ENCODE measurements at regions not wholly inside any gene's neighbourhood (a gene's known extent, or its start where the extent isn't known, plus 50 kb on each side); places are given as distances from the start of the nearest gene placed in this dataset.

DNA sequence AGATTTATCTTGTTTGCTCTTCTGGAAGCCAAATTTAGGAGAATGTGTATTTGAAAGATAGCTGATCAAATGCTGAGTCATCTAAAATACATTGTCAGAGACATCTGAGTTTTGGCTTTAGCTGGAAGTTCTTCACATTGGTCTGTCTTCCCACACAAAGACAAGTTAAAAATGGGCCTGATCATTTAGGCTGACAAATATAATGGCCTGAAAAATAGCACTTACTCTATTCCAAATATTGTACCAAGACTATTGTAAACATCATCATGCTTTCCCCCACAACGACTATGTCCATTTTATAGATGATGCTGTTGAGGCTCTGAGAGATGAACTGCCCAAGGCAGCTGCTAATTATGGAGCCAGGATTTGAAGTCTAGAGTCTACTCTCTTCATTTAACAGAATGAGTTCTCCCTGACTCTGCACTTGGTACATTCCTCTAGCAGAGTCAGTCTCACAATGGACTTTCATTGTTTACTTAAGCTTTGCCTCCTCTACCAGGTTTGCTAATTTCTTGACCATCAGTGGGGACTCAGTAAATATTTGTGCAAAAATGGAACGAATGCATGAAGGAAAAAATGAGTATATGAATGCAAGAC is 619.4 kb upstream of the KLF4 start:
- Histone ChIP-seq H3K27ac (no peak overlapping the region), H3K27me3 (no peaks in the 10 kb centered on the region), H3K4me3 (no peak overlapping the region), H3K9me3 (no peaks in the 10 kb centered on the region), H3K4me1 (no peaks in the 10 kb centered on the region), H3K9ac (ENCODE audit: low read depth in 2 of 2, low read length in 2 of 2) (no peak overlapping the region), H3K36me3 (no peaks in the 10 kb centered on the region)
- intact Hi-C loops (cut with DNase I) = no loop called here
- TF ChIP-seq, protein P1, sequence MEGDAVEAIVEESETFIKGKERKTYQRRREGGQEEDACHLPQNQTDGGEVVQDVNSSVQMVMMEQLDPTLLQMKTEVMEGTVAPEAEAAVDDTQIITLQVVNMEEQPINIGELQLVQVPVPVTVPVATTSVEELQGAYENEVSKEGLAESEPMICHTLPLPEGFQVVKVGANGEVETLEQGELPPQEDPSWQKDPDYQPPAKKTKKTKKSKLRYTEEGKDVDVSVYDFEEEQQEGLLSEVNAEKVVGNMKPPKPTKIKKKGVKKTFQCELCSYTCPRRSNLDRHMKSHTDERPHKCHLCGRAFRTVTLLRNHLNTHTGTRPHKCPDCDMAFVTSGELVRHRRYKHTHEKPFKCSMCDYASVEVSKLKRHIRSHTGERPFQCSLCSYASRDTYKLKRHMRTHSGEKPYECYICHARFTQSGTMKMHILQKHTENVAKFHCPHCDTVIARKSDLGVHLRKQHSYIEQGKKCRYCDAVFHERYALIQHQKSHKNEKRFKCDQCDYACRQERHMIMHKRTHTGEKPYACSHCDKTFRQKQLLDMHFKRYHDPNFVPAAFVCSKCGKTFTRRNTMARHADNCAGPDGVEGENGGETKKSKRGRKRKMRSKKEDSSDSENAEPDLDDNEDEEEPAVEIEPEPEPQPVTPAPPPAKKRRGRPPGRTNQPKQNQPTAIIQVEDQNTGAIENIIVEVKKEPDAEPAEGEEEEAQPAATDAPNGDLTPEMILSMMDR (IDR thresholded peaks at IDR 0.05) = no peak
- no peak for DNase-seq

DNA sequence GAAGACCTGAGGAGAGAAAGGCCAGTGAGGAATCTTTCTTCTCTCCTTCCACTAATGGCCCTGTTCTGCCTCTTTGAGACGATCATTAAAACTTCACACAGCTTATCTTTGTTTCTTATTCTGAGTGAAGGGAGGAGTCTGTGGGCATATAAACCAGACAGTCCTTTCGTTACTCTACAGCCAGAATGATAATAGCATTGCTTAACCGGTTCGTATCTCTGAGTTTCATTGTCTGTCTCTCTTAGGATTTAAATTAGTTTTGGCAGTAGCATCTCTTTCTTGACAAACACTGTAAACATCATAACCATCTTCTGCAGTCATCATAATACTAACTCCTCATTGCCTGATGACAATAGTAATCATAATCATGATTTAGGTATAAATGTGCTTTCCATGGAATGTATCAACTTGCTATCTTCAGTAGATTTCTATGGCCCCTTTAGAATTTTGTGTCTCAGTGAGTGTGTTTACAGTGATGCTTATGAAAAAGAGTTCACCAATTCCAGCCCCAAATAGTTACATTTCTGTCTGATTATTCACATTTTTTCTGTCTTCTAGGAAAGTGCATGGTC is 618.8 kb upstream of the KLF4 start:
- no peak overlapping the region for H3K9ac ChIP-seq (ENCODE audit: low read depth in 2 of 2, low read length in 2 of 2)
- no peaks in the 10 kb centered on the region for H3K9me3 ChIP-seq
- H3K4me3 ChIP-seq = no peak overlapping the region
- no peak overlapping the region for H3K27ac ChIP-seq
- no peak for DNase-seq
- H3K4me1 ChIP-seq = no peaks in the 10 kb centered on the region
- TF ChIP-seq, protein P1 (IDR thresholded peaks at IDR 0.05) = no peak
- intact Hi-C loops (cut with DNase I) = no loop called here
- no peaks in the 10 kb centered on the region for H3K36me3 ChIP-seq
- H3K27me3 ChIP-seq = no peaks in the 10 kb centered on the region

DNA sequence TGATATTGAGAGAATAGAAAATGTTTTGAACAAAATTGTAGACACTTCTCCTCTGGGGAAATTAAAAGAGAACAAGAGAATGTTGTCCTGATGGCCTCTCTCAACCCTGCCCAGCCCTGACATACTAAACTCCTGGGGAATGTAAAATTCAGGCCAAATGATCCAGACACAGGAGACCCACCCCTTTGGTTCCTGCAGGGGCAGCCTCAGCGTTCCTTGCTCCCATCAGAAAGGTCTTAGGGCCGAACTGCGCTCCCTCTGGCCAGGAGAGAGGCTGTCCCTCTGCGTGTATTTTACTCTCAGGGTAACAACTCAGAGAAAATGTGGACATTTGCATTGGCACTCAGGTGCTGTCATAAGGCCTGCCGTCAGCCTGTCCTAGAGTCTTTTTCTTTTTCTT is 616.3 kb upstream of the KLF4 start:
- no peaks in the 10 kb centered on the region for H3K9me3 ChIP-seq
- no peaks in the 10 kb centered on the region for H3K4me1 ChIP-seq
- H3K9ac ChIP-seq (ENCODE audit: low read depth in 2 of 2, low read length in 2 of 2) = no peak overlapping the region
- intact Hi-C loops (cut with DNase I) = no loop called here
- DNase-seq = no peak
- TF ChIP-seq, protein P1 (IDR thresholded peaks at IDR 0.05) = no peak
- no peak overlapping the region for H3K27ac ChIP-seq
- no peaks in the 10 kb centered on the region for H3K27me3 ChIP-seq
- H3K4me3 ChIP-seq = no peak overlapping the region
- no peaks in the 10 kb centered on the region for H3K36me3 ChIP-seq

DNA sequence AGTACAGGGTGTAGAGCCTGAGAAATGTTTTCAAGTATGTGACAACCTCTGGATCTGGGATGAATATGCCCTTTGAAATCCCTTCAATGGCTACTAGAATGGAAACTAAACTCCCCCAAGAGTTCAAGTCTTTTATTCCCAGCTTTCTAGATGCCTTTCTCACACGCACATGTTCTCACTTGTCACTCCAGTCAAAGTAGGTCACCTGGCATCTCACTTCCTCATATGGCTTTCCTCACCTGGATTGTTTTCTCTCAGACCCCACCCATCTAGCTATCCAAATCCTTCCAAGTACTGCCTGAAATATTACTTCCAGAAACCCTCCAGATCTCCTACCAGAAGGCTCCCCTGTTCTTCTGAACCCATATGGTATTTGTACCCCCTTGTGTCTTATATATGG is 615.4 kb upstream of the KLF4 start:
- DNase-seq = no peak
- H3K9ac ChIP-seq (ENCODE audit: low read depth in 2 of 2, low read length in 2 of 2) = no peak overlapping the region
- no peak overlapping the region for H3K27ac ChIP-seq
- intact Hi-C loops (cut with DNase I) = no loop called here
- no peaks in the 10 kb centered on the region for H3K36me3 ChIP-seq
- H3K4me1 ChIP-seq = no peaks in the 10 kb centered on the region
- H3K4me3 ChIP-seq = no peak overlapping the region
- TF ChIP-seq, protein P1 (IDR thresholded peaks at IDR 0.05) = no peak
- H3K9me3 ChIP-seq = no peaks in the 10 kb centered on the region
- H3K27me3 ChIP-seq = no peaks in the 10 kb centered on the region

DNA sequence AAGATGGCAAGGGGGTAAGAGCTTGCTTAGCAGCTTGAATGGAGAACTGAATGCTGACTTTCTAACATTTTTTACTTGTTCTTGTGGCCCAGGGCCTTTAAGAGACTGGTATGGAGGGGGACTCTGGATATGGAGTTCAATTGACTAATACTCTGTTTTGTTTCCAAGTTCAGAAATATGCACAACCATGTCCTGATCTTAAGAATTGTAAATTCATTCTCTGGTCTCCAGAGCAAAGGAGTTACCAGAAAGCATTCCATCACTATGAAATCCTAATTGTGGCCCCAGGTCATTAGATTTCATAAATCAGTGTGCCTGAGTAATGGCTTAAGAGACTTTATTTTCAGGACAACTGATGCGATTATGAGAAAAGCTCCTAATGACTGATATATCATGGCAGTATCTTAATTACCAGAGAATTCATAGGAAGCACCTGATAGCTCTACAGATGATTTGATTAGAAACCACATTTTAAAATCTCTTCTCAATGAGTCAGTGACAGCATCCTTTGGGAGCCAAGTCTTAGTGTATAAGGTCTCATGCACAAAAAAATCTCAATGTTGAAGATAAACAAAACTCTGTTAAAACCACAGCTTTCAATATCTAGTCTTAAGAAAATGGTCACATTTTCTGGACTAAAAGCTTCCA is 613.6 kb upstream of the KLF4 start:
- no peaks in the 10 kb centered on the region for H3K4me1 ChIP-seq
- no peaks in the 10 kb centered on the region for H3K27me3 ChIP-seq
- H3K9me3 ChIP-seq = no peaks in the 10 kb centered on the region
- TF ChIP-seq, protein P1 (IDR thresholded peaks at IDR 0.05) = no peak
- no peak overlapping the region for H3K27ac ChIP-seq
- no peak overlapping the region for H3K9ac ChIP-seq (ENCODE audit: low read depth in 2 of 2, low read length in 2 of 2)
- H3K4me3 ChIP-seq = no peak overlapping the region
- no peaks in the 10 kb centered on the region for H3K36me3 ChIP-seq
- intact Hi-C loops (cut with DNase I) = no loop called here
- DNase-seq = no peak
